Activated naive CD4-positive, alpha-beta T cell treated with anti-CD3 and anti-CD28 coated beads, Interleukin-2, amount 50 U/mL, for 72 hours (primary cell): ENCODE measurements at regions not wholly inside any gene's neighbourhood (a gene's known extent, or its start where the extent isn't known, plus 50 kb on each side); places are given as distances from the start of the nearest gene placed in this dataset.
A peak's percentile ranks its signal among the peaks of the same experiment; 100 is the strongest.

Source experiments
- ATAC-seq, 2 donors: fragments of 150-1000 bp; cut with Tn5 transposase; 2 replicates each; pipeline ENCODE4 v1.10.0; 2021; ENCODE audit warnings: mild to moderate bottlenecking in 2 of 2, moderate library complexity in 2 of 2
- DNase-seq, 2 donors: peaks; one replicate each; pipeline ENCODE4 v3.0.0; 2021 to 2022; ENCODE audit warnings: low spot score in 2 of 2
- H3K27ac Mint-ChIP-seq, 2 donors: one replicate each; pipeline ENCODE4 v1.8.0; 2022; ENCODE audit warnings: mild to moderate bottlenecking in 2 of 2, mixed read lengths in 2 of 2
- H3K36me3 Mint-ChIP-seq, 2 donors: one replicate each; pipeline ENCODE4 v1.8.0; 2022; ENCODE audit warnings: mixed read lengths in 2 of 2
- H3K9me3 Mint-ChIP-seq, 2 donors: one replicate each; pipeline ENCODE4 v1.8.0; 2022; ENCODE audit warnings: mixed read lengths in 2 of 2

DNA sequence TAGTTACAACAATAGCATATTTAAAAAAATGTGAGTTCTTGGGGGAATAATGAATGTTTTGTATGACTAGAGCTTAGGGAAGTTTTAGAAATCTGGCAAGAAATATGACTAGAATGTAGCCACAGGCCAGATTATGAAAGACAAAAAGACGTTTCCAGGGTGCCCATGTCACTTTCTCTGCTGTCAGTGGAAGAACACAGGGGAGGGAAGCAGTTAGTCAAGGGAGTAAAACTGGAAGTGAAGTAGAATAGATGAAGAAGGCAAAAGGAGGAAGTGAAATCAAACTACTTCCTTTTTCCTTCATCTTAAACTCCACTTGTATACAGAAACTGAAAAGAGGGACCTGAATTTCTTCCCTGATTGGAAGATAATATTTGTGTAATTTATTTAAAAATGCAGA is 81.2 kb upstream of the ATP2B1 start:
- Mint-ChIP-seq H3K27ac (no peak overlapping the region), H3K9me3 (peaks cover 18% of the 10 kb centered on the region in 2 donors), H3K36me3 (peaks cover 20 to 22% of the 10 kb centered on the region in 2 donors)
- ATAC-seq (no peak), DNase-seq (no peak)

DNA sequence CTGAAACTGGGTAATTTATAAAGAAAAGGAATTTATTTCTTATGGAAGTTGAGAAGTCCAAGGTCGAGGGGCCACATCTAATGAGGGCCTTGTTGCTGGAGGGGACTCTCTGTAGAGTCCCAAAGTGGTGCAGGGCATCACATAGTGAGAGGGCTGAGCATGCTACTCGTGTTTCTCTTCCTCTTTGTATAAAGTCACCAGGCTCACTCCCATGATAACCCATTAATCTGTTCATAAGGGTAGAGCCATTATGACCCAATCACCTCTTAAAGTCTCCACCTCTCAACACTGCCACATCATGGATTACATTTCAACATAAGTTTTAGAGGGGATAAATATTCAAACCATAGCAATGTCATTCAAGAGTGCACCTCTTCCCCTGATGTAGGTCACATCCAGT is 79.1 kb upstream of the ATP2B1 start:
- Mint-ChIP-seq H3K36me3 (peaks cover 21 to 22% of the 10 kb centered on the region in 2 donors), H3K27ac (no peak overlapping the region), H3K9me3 (peaks cover 18% of the 10 kb centered on the region in 2 donors)
- DNase-seq (no peak), ATAC-seq (no peak)

- ATAC-seq: no peak
Measured at GRCh38 chr12:89786177-89786810, 77.7 kb upstream of the ATP2B1 start.

DNA sequence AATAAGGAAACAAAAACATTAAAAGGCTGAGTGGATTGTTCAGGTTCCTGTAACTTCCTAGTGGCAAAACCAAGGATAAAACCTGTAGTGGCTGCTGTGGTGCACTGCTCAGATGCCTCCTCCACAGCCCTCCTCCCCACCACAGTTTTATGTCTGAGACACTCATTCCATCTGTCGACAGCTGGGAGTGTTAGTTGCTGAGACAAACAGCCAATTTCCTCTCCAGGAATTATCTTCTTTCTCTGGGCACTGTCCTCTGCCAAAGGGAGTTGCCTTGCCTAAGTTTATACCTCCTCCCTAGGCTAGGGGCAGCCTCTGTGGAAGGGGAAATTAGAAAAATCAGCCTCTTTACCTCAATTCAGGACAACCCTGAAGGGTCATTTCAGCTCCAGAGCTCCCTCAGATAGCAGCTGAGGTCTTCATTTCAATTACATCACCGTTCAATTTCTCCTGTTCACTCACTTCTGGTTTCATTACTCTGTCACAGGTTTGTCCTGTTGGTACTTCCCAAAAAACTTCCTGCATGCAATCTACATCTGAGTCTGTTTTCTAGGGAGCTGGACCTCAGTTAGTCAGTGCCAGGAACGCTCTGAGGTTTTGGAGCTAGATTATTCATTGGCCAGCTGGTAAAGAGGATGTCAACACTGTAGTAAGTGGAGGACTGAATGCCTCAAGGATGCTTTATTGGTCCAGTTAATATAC is 74.9 kb upstream of the ATP2B1 start:
- no peak for DNase-seq
- peaks cover 21 to 22% of the 10 kb centered on the region in 2 donors for H3K36me3 Mint-ChIP-seq
- peaks cover 18% of the 10 kb centered on the region in 2 donors for H3K9me3 Mint-ChIP-seq
- no peak overlapping the region for H3K27ac Mint-ChIP-seq
- ATAC-seq: no peak

More at GRCh38 chr12:89786177-89786810, 77.7 kb upstream of the ATP2B1 start:
- peaks cover 18% of the 10 kb centered on the region in 2 donors for H3K9me3 Mint-ChIP-seq
- peaks cover 21 to 22% of the 10 kb centered on the region in 2 donors for H3K36me3 Mint-ChIP-seq
- H3K27ac Mint-ChIP-seq: no peak overlapping the region
- DNase-seq: no peak

- H3K36me3 Mint-ChIP-seq: peaks cover 21 to 22% of the 10 kb centered on the region in 2 donors
- DNase-seq (no peak), ATAC-seq (no peak)
- no peak overlapping the region for H3K27ac Mint-ChIP-seq
- H3K9me3 Mint-ChIP-seq: peaks cover 18 to 22% of the 10 kb centered on the region in 2 donors
Measured at GRCh38 chr12:89782807-89783206, 74.2 kb upstream of the ATP2B1 start.

DNA sequence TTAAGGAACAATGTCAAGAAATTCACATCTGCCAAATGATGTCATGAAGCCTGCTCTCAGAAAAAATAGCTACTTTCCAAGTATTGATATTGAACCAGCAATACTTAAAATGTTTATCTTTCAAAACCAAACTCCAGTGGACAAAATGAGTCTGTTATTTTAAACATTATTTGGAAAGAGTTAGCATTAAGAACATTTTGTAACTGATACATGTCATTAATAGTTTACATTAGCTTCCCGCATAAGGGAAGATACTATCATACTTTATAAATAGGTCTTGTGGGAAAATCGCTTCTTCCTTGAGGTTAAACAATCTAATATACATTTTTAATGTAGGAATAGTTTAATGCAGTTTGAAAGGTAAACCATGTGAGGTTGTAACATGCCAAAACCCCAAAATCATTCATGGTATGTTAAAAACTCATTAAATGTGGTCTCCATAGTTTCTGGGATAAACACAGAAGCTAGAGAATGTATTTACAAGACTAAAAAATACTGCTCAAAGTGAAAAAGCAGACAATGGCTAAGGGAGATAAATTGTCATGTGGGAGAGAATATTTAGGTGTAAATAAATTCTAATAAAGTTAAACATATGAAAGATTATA is 73.4 kb upstream of the ATP2B1 start:
- Mint-ChIP-seq H3K36me3 (peaks cover 19 to 21% of the 10 kb centered on the region in 2 donors), H3K27ac (no peak overlapping the region), H3K9me3 (peaks cover 17 to 20% of the 10 kb centered on the region in 2 donors)
- no peak for ATAC-seq
- DNase-seq: no peak

GRCh38 chr12:89781156-89781555 is 72.5 kb upstream of the ATP2B1 start:
- H3K9me3 Mint-ChIP-seq: peaks cover 9 to 17% of the 10 kb centered on the region in 2 donors
- no peak overlapping the region for H3K27ac Mint-ChIP-seq
- ATAC-seq: no peak
- no peak for DNase-seq
- peaks cover 10 to 13% of the 10 kb centered on the region in 2 donors for H3K36me3 Mint-ChIP-seq

GRCh38 chr12:89779090-89779489 is 70.5 kb upstream of the ATP2B1 start:
- Mint-ChIP-seq H3K9me3 (peaks cover 0 to 8% of the 10 kb centered on the region in 2 donors), H3K36me3 (no peaks in the 10 kb centered on the region), H3K27ac (no peak overlapping the region)
- DNase-seq: no peak
- no peak for ATAC-seq

DNA sequence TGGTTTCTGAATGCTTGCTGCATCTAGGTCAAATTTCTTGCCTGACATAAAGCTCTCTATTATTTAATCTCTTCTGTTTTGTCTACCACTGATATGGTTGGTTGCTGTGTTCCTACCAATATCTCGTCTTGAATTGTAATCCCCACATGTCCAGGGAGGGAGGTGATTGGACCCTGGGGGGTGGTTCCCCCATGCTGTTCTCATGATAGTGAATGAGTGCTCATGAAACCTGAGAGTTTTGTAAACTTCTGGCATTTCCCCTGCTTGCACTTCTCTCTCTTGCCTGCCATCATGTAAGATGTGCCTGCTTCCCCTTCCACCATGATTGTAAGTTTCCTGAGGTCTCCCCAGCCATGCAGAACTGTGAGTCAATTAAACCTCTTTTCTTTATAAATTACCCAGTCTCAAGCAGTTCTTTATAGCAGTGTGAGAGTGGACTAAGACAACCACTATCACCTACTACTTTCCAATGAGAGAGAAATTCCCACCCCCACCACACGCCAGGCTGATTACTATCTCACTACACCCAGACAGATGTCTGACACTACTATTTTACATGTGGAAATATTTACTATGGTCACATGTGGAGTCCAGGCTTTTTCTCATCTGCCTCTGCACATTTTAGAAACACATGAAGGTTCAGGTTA is 69.2 kb upstream of the ATP2B1 start:
- H3K27ac Mint-ChIP-seq: no peak overlapping the region
- peaks cover 0 to 8% of the 10 kb centered on the region in 2 donors for H3K9me3 Mint-ChIP-seq
- no peaks in the 10 kb centered on the region for H3K36me3 Mint-ChIP-seq
- no peak for DNase-seq
- no peak for ATAC-seq

GRCh38 chr12:89775986-89776365 is 67.3 kb upstream of the ATP2B1 start:
- no peak overlapping the region for H3K27ac Mint-ChIP-seq
- no peak for DNase-seq

DNA sequence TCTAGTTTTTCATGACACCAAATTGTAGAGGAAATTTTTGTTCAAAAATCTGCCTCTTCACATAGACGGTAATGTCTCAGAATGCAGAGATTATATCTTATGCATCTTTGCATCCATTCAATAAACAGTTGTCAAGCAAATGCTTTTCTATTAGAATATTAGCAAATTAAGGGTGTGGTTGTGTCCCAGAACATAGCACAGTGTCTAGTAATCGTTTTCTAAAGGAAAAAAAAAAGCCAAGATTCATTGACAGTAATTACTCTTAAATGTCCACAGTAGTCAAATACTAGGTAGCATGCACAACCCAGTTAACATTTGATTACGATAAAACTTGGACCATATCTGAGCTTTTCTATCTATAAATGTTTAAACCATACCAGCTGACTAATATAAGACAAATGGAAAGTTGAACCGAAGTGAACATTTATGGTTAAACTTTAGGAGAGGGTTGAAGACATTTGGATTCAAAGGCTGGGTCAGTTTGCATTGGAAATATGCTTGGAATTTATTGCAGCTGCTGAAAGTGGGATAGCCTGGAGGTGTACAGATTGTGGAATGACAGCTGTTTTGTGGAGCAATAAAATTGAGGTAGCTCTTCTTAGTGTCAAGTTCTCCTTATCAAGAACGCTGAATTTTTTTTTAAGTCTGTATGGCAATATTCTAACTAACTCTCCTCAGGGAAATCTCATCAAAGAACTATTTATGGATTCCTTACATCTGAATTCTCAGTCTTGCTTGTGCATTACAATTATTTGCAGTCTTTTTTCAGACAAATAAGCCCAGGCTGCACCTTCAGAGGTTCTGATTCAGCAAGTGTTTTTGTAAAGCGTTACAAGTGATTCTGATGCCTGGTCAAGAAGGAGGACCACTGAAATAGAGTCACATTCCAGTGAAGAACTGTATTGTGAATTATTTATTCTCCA is 66.7 kb upstream of the ATP2B1 start:
- no peaks in the 10 kb centered on the region for H3K36me3 Mint-ChIP-seq
- ATAC-seq: no peak
- peaks cover 4 to 8% of the 10 kb centered on the region in 2 donors for H3K9me3 Mint-ChIP-seq
- DNase-seq: no peak
- peak overlapping the region in 1 of 2 donors; percentile 13 for H3K27ac Mint-ChIP-seq

More at GRCh38 chr12:89775986-89776365, 67.3 kb upstream of the ATP2B1 start:
- H3K9me3 Mint-ChIP-seq: peaks cover 4 to 8% of the 10 kb centered on the region in 2 donors
- H3K36me3 Mint-ChIP-seq: no peaks in the 10 kb centered on the region
- ATAC-seq: no peak

GRCh38 chr12:89774645-89775044 is 66.0 kb upstream of the ATP2B1 start:
- DNase-seq (no peak), ATAC-seq (no peak)
- H3K9me3 Mint-ChIP-seq: peaks cover 4 to 8% of the 10 kb centered on the region in 2 donors
- no peak overlapping the region for H3K27ac Mint-ChIP-seq
- no peaks in the 10 kb centered on the region for H3K36me3 Mint-ChIP-seq

GRCh38 chr12:89770391-89770790 is 61.8 kb upstream of the ATP2B1 start:
- ATAC-seq: no peak
- no peak for DNase-seq
- Mint-ChIP-seq H3K36me3 (peaks cover 0 to 5% of the 10 kb centered on the region in 2 donors), H3K9me3 (peaks cover 0 to 4% of the 10 kb centered on the region in 2 donors), H3K27ac (no peak overlapping the region)

DNA sequence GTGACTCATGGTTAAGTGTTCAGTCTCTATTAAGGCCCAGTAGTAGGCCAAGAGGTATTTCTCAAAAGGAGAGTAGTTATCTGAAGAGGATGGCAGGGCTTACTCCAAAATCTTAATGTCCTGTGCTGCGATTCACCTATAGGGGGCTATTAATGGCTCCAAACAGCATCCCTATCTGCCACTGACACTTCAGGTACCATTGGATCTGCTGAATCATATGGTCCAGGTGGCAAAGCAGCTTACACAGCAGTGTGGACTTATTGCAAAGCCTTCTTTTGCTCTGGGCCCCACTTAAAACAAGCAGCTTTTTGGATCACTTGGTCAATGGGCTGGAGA is 60.8 kb upstream of the ATP2B1 start:
- Mint-ChIP-seq H3K9me3 (peaks cover 5 to 8% of the 10 kb centered on the region in 2 donors), H3K27ac (no peak overlapping the region), H3K36me3 (peaks cover 0 to 5% of the 10 kb centered on the region in 2 donors)
- ATAC-seq (no peak), DNase-seq (no peak)

DNA sequence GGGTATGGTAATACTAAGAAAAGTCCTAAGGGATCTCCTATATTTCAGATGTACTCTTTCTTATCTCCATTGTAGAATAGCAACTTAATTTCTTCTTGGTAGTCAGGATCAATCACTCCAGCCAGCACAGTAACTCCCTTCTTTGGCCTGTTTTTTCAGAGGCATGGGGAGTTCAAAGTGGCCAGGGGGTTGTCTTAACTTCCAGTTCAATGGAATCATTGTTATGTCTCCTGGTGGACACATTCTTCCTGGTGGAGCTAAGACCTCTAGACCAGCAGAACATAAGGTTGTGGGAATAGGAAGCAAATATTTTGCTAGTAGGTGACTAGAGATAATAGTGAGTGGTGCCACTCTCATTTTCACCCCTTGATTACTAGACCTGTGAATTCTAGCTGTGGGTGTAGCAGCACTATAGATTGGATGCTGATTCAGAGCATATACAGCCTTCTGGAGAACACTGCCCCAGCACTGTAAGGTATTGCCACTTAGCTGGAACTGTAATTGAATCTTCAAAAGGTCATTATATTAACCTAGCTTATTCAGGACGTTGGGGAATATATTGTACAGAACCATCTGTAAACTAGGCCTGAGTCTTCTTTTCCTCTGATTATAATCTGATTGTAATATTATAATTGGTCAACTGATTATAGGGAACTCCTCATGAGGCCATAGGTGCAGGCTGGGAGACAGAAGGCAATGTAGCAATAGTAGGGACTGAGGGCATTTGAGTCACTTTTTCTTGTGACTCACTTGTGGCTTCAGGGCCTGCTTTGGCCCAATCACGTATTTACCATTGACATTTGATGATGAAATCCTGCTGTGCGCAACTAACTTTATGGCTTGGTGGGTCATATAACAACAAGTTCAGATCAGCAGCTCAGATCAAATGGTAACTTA is 60.2 kb upstream of the ATP2B1 start:
- peaks cover 8 to 10% of the 10 kb centered on the region in 2 donors for H3K9me3 Mint-ChIP-seq
- H3K27ac Mint-ChIP-seq: no peak overlapping the region
- ATAC-seq (peak; percentile 90 to 93), DNase-seq (peak in 1 of 2 donors; percentile 5)
- H3K36me3 Mint-ChIP-seq: peaks cover 0 to 5% of the 10 kb centered on the region in 2 donors
